ENCODE measurements at regions not wholly inside any gene's neighbourhood (a gene's known extent, or its start where the extent isn't known, plus 50 kb on each side); places are given as distances from the start of the nearest gene placed in this dataset.

- H3K79me1 ChIP-seq (ENCODE audit: low read depth in 1 of 2, low read length in 2 of 2) = no peaks in the 10 kb centered on the region
- in situ Hi-C loops (cut with MboI; ENCODE audit: low sequenced_read_pairs) = loop anchor here (25.0 kb wide), 1 partner anchor 1317 kb away; no protein-coding TSS in a partner anchor
- H3K9ac ChIP-seq (ENCODE audit: low read depth, low read length) = no peak overlapping the region
- H2AK9ac ChIP-seq (replicated peaks; ENCODE audit: low read depth, low read length, poor library complexity) = no peak overlapping the region
- H3K56ac ChIP-seq (ENCODE audit: extremely low read depth, insufficient read depth, low read length) = no peak overlapping the region
- H2BK20ac ChIP-seq (ENCODE audit: low read depth, low read length) = no peak overlapping the region
- no TSS peak for BruUV-seq (replicated peaks)
- H4K20me1 ChIP-seq (ENCODE audit: insufficient read depth, low read length) = no peaks in the 10 kb centered on the region
- H4K8ac ChIP-seq (ENCODE audit: low read depth in 2 of 2, low read length in 2 of 2) = no peak overlapping the region
- H3K14ac ChIP-seq (replicated peaks; ENCODE audit: low read depth, low read length) = no peak overlapping the region
- H3K9me3 ChIP-seq (ENCODE audit: control insufficient read depth, insufficient read depth, low read length) = no peaks in the 10 kb centered on the region
- H4K5ac ChIP-seq (ENCODE audit: low read depth, low read length) = no peak overlapping the region
- ChIA-PET POLR2A (ENCODE audit: unreplicated experiment) (no interaction called here), CTCF (no interaction called here)
- DNase-seq (no peak), ATAC-seq (ENCODE audit: low read depth) (no peak)
- intact Hi-C loops (cut with micrococcal nuclease) = no loop called here
- no peaks in the 10 kb centered on the region for H3K9me1 ChIP-seq (ENCODE audit: insufficient read depth, low read length)
- H3K4me2 ChIP-seq (ENCODE audit: low read depth, low read length) = no peak overlapping the region
- no peak overlapping the region for H2AFZ ChIP-seq (replicated peaks; ENCODE audit: low read length, poor library complexity)
- no peaks in the 10 kb centered on the region for H3K36me3 ChIP-seq (ENCODE audit: control insufficient read depth, insufficient read depth, low read length)
- no peaks in the 10 kb centered on the region for H3K4me1 ChIP-seq (ENCODE audit: control insufficient read depth, insufficient read depth, low read length)
- H4K91ac ChIP-seq (ENCODE audit: insufficient read depth, low read depth, low read length) = no peak overlapping the region
- no peak overlapping the region for H2BK15ac ChIP-seq (ENCODE audit: low read depth, low read length)
- no peak overlapping the region for H2BK120ac ChIP-seq (ENCODE audit: low read depth, low read length)
- no peaks in the 10 kb centered on the region; the same call in 1 of the 2 replicates for H3K27me3 ChIP-seq (ENCODE audit: control insufficient read depth, insufficient read depth, low read length)
- no peak overlapping the region for H3K4me3 ChIP-seq (ENCODE audit: insufficient read depth, low read depth, low read length)
- H3K4ac ChIP-seq (ENCODE audit: low read depth, low read length) = no peak overlapping the region
- dilution Hi-C loops (cut with HindIII; ENCODE audit: low sequenced_read_pairs, unreplicated experiment) = no loop called here
- no peak overlapping the region for H3K27ac ChIP-seq (ENCODE audit: insufficient read depth, low read length)
- no CpG with 5 or more reads among the region's 4 CpGs for WGBS, 2 experiments (ENCODE audit: extremely low coverage in 2 of 2, insufficient read length in 1 of 2)
- no peak overlapping the region for H3K18ac ChIP-seq (ENCODE audit: low read depth, low read length)
- no peak overlapping the region for H2BK5ac ChIP-seq (ENCODE audit: low read depth, low read length, poor library complexity, severe bottlenecking)
- no peak overlapping the region for H3K23ac ChIP-seq (ENCODE audit: low read depth, low read length)
- no peak overlapping the region for H2AK5ac ChIP-seq (ENCODE audit: low read depth, low read length)
- TF ChIP-seq MAFK (IDR thresholded peaks at IDR 0.05; ENCODE audit: low read depth, low read length) (no peak), MAZ (IDR thresholded peaks at IDR 0.05; ENCODE audit: borderline replicate concordance, low read depth, low read length) (no peak), USF2 (IDR thresholded peaks at IDR 0.05; ENCODE audit: low read depth, low read length) (no peak), MXI1 (IDR thresholded peaks at IDR 0.05; ENCODE audit: borderline replicate concordance, low read depth, low read length) (no peak)
Observed at GRCh38 chr9:107154291-107154690, 128.8 kb upstream of the RAD23B start.
